GM18909 (cell line): ENCODE measurements at regions not wholly inside any gene's neighbourhood (a gene's known extent, or its start where the extent isn't known, plus 50 kb on each side); places are given as distances from the start of the nearest gene placed in this dataset.
A peak's percentile ranks its signal among the peaks of the same experiment; 100 is the strongest.

ENCODE experiments used
- ATAC-seq: cut with Tn5 transposase; IDR thresholded peaks from one replicate; pipeline ENCODE4 v1.9.1; 2021; ENCODE audit warnings: mild to moderate bottlenecking; ENCODE audit not compliant: unreplicated experiment, poor library complexity

DNA sequence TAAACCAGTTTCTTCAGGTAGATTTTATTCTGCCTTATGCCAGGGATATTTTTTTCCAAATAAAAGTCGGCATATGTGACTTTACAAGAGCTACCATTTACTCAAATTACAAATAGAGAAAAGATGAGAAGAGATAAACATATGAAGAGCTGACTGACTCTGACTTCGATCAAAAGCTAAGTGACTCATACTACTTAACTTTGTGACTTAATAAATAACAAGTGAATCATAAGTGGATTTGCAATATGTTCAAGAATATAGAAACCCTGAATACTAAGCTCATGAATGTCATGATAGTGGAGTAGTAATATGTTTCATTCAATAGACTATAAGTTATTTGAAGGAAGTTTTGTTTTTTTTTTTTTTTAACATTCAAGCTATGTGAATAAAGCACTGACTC, 130.5 kb upstream of the ANO3 start:
- no peak for ATAC-seq

DNA sequence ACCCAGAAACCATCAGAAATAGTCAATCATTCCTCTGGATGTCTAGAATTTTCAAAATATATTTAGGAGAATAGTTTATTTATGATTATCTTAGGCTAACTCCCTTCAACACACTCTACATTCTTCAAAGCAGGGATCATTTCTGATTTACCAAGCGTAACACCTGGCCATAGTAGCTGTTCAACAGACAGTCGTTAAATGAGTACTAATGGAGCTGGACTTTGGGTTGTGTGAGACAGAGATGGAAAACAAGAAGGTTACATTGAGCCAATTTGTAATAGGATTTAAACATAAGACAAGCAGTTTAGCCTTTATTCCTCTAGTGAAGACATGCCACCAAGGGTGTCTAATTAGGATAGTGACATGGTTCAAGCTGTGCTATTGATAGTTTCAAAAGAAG, 129.2 kb upstream of the ANO3 start:
- ATAC-seq, result no peak

DNA sequence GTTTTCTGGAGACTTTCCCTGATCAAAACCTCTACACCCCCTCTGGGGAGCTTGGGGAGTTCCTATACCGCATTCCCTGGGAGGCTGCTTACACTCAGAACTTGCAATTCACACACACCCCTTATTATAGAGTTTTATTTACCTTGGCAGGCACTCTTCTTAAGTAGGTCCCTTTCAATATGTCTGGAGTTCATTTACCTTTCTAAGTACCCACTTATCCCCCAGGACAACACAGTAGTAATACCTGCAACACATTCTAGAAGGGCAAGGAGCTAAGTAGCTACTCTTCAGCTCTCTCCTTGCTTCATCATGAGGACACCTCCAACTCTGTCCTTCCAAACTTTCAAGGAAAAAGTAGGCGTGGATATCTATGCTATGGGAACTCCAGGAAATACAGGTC, 127.8 kb upstream of the ANO3 start:
- no peak for ATAC-seq

DNA sequence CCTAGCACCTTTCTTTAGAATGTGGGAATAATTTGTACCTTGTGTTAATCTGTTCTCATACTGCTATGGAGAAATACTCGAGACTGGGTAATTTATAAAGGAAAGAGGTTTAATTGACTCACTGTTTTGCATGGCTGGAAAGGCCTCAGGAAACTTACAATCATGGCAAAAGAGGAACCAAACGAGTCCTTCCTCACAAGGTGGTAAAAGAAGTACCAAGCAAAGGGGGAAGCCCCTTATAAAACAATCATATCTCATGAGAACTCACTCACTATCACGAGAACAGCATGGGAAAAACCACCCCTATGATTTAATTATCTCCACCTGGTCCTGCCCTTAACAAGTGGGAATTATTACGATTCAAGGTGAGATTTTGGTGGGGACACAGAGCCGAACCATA, 127.1 kb upstream of the ANO3 start:
- ATAC-seq, result no peak

DNA sequence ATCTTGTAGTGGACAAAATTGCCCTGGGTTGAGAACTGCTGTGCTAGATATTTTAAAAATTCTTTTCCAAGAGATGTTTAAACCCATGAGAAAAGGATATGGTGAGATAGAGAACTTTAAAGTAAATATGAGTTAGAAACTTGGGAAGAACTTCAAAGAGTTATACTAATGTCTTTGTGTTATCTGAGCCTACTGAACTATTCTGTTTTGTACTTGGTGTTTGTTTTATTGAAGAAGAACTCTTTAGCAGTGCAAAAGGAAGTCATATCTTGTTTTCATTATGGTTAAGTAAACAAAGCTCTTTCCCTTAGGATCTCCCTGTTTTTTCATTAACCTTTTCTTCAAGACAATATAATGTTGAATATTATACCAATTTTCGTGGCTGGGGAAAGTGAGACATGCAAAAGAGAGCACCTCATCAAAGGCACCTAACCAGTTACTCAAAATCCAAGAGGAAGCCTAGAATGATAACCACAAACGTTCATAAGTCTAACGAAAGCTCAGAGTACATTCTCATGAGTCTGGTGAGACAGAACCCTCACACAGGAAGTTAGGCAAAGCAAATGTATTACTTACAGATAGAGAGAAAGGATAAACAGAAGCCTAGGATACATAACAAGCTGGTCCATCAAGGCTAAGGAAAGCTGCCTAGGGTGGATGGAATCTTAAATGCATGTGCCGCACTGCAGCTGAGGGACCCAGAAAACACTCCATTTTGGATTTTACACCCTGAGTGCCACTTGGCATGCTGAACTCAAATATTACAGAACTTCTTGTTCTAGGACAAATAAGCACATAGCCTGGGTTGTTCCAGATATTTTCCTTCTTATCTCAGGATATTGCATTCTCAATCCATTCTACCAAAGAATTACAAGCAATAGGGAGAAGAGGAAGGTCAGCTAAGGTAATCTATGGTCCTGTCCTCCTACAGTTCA, 112.5 kb upstream of the ANO3 start:
- ATAC-seq, result no peak

DNA sequence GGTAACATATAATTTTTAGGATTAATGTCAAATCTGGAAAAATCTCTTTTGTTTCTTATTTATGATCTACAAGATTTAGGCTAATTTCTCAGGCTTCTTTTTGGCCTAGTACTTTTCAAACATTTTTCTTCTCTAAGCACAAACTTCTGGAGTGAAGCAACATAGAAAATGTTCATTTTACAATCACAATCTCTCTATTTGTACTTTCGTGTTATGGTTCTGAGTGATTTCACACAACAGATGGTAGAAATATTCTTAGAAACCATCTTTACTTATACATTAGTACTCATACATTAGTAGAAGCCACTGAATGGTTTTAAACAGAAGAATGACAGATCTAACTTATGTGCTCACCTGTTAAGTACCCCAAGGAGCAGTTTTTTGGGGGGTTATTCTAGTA, 106.3 kb upstream of the ANO3 start:
- ATAC-seq, result no peak

DNA sequence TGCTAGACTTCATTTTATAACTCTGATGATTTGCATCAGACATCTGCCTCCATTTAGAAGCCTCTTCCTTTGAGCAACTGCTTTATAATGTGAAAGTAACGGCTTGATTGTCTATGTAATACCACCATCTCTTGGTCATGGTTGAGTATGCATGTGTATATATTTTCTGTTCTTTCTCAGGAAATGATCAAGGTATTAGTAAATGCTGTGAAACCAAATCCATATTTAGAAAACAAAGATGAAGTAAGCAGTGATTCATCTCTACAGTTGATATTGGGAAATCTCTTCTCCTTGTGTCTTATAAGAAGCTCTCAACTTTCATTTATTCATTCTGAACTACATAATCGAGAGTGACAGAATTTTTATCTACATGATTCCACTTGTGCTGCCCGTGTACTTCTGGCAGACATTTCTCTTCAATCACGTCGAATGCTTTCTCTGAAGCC, 104.6 kb upstream of the ANO3 start:
- ATAC-seq, result peak; percentile 88

DNA sequence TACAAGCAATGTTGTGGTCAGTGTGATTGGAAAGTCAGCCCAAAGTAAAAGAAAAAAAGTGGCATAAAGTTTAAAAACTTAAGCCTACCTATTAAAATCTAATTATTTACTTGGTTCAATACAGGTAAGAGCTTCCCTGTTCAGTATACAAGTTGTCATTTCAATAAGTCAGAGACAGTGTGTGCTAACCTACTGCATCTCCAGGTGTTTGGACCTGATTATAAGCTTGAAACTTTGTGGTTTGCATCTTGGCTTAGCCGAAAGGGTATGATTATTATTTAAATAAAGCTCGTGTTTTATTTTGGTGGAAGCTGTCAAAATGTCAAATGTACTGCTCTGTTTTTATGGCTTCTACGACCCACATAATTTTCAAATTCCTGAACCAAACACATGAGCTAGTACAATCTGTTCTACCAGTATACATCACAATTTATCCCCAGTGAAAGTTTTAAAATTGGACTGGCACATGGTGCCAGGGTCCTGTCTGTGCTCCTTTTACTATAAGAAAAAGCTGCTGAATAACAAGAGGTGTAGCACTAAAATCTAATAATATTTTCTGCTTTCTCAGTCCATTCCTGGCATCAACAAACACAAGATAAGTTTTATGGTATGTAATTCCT, 103.9 kb upstream of the ANO3 start:
- ATAC-seq, result no peak

DNA sequence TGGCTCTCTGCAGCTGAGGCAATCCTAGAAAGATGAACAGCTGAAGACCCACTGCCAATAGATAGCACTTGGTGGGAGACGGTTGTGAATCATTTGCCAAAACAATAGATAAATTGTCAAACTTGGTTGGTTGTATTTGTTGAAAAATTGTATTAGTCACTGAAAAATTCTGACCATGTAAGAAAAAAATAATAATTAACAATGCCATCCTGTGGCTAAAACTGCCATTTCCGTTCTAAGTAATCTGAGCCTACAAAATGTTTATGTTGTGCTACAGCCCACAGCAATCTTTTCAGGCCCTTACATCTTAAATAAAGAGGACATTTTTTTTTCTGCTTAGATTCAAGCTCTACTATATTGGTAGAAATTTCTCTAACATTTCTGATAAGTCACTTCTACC, 103.2 kb upstream of the ANO3 start:
- ATAC-seq, result no peak

DNA sequence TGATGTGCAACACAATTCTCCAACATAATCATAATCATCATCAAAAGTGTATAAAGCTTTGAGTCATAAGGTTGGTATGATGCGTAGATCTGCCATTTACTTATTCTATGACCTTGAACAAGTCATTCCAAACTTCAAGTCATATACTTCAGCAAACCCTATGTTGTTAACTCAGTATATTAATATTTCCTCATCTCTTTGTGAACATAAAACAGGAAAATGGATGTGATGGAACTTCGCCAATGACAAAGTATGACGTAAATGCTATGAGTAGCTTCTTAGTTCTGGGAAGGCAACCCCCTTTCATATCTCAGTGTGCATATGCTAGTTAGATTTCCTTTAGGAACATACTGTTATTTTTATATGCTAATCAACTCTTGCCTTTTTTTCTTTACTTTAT, 102.7 kb upstream of the ANO3 start:
- ATAC-seq, result no peak

DNA sequence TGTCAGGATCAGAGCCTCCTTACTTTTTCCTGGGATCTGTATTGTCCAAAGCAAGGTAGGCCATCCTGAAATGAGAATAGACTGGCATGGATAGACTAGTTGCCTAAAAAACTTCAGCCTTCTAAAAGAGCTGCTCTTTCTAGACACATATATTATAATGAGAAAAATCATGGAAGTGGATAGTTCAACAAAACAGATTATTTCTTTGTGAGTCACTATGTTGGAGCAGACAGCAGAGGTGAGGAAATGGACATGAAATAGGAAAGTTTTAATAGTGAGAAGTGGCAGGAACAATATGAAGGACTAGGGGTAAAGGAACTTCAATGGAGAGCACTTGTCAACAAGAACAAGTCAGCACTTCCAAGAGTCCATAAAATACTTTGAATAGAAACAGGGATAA, 101.9 kb upstream of the ANO3 start:
- no peak for ATAC-seq

DNA sequence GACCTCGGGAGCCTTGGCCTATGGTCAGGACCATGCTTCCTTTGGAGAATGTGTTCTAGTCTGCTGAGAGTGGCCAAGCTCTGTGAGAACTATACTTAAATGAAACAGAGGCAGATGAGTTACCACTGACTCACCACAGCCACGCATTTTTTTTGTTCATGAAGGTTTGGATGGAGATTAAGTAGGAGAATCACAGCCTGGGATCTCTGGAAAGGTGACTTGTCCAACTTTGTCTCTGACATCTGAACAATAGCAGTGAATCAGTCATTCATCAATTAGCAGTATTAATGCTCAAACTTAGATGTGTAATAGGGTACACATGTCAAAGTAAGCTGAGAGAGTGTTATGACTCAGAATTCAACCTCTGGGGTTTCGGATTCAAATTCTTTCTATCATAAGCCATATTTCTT, 100.7 kb upstream of the ANO3 start:
- no peak for ATAC-seq

DNA sequence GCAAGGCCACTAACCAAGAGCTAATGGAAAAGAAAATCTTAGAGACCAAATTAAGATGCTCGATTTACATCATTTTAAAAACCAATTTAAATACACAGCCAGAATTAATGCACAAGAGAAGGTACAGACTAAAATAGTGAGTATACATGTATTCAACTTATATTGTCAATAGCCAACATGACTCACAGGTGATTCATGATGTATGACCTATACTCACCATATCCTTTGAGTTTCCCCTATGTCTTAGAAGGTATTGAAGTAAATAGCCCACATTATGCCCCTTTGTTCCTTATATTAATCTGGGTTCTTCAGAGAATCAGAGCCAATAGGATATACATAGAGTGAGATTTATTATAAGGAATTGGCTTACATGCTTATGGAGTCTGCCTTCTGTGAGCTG, 97.5 kb upstream of the ANO3 start:
- no peak for ATAC-seq

DNA sequence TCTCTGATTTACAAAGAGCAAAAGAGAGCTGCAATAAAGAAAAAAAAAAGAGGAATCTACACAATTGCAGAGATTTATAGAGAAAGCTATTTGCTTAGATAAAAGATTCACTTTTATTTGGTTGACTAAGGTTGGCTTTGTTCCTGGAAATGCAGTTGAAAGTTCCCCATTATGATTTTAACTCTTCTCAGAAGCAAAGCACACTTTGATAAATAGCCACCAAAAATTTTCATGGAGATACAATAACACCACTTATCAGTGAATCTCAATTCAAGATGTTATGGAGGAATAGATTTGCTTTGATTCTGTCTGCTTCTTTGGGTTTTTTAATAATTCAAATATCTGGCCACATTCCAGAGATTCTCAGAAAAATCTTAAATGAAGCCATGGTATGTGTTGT, 88.5 kb upstream of the ANO3 start:
- ATAC-seq, result no peak

DNA sequence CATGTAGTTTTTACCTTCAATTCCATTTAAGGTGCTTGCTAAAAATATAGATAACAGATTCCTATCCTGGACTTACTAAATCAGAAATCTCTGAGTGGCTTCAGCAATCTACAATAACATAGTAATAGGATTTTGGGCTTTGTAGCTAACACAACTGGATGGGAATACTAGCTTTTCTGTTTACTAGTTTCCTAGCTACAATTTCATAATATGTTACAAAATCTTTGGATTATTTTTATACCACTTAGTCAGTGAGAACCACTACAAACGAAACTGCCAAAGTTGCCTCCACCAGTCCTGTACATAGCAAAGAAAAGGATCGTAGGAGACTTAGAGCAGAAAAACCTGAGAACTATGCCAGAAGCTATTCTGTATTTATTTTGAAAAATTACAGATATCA, 87.7 kb upstream of the ANO3 start:
- ATAC-seq, result no peak

DNA sequence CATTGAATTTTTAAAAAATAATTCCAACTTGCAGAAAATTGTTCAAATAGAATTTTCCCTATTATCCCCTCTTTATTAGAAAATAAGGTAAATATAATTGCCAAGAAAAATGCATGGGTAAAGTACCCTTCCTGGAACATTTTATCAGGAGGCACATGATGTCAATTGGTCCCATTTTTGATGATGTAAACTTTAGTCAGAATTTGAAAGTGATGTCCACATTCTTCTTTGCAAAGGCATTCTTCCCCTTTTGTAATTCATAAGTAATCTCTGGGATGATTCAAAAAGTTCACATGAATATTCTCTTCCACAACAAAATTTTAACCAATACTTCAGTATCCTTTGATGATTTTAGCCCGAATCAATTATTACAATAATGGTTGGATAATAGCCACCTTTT, 86.9 kb upstream of the ANO3 start:
- ATAC-seq, result no peak

DNA sequence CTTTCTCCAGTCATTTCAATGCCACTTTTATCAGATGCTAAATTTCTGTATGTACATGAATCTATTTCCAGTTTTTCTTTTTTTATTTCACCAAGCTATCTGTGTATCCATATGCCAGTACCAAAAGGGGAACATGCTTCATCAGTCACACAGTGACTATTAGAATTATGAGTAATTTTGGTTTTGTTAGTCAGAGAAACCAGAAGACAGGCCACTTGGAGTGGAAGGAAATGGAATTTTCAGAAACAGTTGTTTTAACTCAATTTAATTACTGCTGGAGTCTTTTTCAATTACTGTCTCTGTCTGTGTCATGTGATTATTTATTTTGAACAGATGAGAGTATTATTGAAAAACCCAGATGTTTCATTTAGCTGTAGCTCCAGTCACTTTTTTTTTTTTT, 84.6 kb upstream of the ANO3 start:
- no peak for ATAC-seq

DNA sequence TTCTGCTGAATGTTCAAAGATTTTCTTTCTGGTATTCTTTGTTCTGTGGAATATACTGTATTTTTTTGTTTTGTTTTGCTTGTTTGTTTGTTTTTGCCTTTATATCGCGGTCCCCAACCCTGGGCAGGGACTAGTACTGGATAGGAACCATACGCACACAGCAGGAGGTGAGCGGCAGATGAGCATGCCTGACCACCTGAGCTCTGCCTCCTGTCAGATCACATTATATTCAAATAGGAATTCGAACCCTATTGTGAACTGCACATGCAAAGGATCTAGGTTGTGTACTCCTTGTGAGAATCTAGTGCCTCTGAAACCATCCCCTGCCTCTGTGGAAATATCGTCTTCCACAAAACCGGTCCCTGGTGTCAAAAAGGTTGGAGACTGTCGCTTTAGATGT, 83.3 kb upstream of the ANO3 start:
- ATAC-seq, result no peak

DNA sequence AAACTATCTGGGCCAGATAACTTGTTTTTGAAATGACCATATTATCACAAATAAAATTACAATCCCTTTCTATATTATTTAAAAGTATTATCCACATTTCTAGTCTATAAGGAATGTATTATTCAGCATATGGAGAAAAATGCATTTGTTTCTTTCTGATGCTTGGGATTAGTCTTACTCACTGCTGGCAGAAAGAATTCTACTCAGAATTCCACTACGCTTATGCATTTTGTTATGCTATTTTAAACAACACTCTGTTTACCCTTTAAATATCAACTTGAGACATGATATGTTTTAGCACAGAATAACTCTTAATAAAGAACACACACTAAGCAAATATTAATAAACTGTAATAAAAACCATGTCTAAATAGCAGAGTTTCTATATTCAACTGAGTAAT, 77.6 kb upstream of the ANO3 start:
- ATAC-seq, result no peak

DNA sequence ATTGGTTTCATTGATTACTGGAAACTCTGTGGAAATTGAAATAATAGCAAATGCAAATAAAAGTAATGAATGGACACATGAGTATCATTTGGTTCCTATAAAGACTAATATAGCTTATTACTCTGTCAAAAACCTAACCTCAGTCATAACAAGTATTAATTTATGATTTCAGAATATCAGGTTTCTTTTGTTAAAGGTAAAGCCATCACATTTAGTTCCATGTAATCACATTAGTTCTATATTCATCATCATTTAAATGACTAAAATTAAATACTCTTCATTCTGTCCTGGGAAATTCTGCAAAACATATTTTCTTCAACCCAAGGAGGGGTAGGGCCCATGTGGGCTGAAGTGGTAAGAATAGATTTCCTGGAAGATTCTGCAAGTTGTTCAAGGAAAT, 68.2 kb upstream of the ANO3 start:
- ATAC-seq, result no peak

DNA sequence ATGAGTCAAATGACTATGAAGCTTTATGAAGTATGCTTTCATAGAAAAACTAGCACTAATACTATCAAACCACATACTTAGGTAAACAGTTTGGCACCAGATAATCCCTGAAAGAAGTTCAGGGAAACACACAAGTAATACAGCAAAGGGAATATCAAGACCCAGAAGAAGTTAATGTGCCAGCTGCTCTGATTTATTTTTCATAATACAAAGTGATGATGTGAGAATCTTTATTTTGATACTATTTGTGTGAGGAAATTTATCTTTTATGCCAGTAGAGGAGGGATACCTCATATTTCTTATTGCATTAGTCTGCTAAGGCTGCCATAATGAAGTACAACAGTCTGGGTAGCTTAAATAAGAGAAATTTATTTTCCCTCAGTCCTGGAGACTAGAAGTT, 67.7 kb upstream of the ANO3 start:
- no peak for ATAC-seq
